Neural progenitor cell (in vitro differentiated cells): ENCODE measurements at regions not wholly inside any gene's neighbourhood (a gene's known extent, or its start where the extent isn't known, plus 50 kb on each side); places are given as distances from the start of the nearest gene placed in this dataset.
A peak's percentile ranks its signal among the peaks of the same experiment; 100 is the strongest.

ENCODE experiments used
- DNase-seq: peaks from one replicate; pipeline ENCODE4 v3.0.0-alpha.2; 2016; ENCODE audit warnings: low spot score
- H2AFZ ChIP-seq: fragments of 200-600 bp; sonication (generic); replicated peaks from 2 replicates; pipeline ENCODE4 v1.6.1; 2016; ENCODE audit warnings: antibody characterized with exemption
- H3F3A ChIP-seq: fragments of 200-600 bp; sonication (generic); 2 replicates; pipeline ENCODE4 v1.6.1; 2016; ENCODE audit warnings: antibody characterized with exemption, low read depth
- H3K27ac ChIP-seq: fragments of 200-600 bp; sonication (generic); 2 replicates; pipeline ENCODE4 v1.5.1; 2016; ENCODE audit warnings: mild to moderate bottlenecking
- H3K27me3 ChIP-seq: fragments of 200-600 bp; sonication (generic); 2 replicates; pipeline ENCODE4 v1.6.1; 2016; ENCODE audit warnings: mild to moderate bottlenecking, moderate library complexity
- H3K36me3 ChIP-seq: fragments of 200-600 bp; sonication (generic); 2 replicates; pipeline ENCODE4 v1.5.1; 2016
- H3K4me1 ChIP-seq: fragments of 200-600 bp; sonication (generic); 2 replicates; pipeline ENCODE4 v1.6.1; 2016; ENCODE audit warnings: mixed run types
- H3K4me2 ChIP-seq: fragments of 200-600 bp; sonication (generic); 2 replicates; pipeline ENCODE4 v1.6.1; 2016
- H3K4me3 ChIP-seq: fragments of 200-600 bp; sonication (generic); 2 replicates; pipeline ENCODE4 v1.5.1; 2016
- H3K79me2 ChIP-seq: fragments of 200-600 bp; sonication (generic); 2 replicates; pipeline ENCODE4 v1.6.1; 2016; ENCODE audit warnings: low read depth
- H3K9ac ChIP-seq: fragments of 200-600 bp; sonication (generic); 2 replicates; pipeline ENCODE4 v1.6.1; 2016
- H3K9me3 ChIP-seq: fragments of 200-600 bp; sonication (generic); 2 replicates; pipeline ENCODE4 v1.5.1; 2016; ENCODE audit warnings: low read depth
- H4K20me1 ChIP-seq: fragments of 200-600 bp; sonication (generic); 2 replicates; pipeline ENCODE4 v1.6.1; 2016; ENCODE audit warnings: low read depth
- H3K27ac Mint-ChIP-seq: 3 replicates; pipeline ENCODE4 v1.8.0; 2021; ENCODE audit warnings: mixed read lengths
- H3K27me3 Mint-ChIP-seq: 2 replicates; pipeline ENCODE4 v1.8.0; 2022; ENCODE audit warnings: low read depth, mild to moderate bottlenecking, inconsistent platforms, moderate library complexity, mixed read lengths; ENCODE audit not compliant: insufficient read depth
- H3K36me3 Mint-ChIP-seq: 3 replicates; pipeline ENCODE4 v1.8.0; 2021; ENCODE audit warnings: mixed read lengths
- H3K4me1 Mint-ChIP-seq: 3 replicates; pipeline ENCODE4 v1.8.0; 2021; ENCODE audit warnings: mixed read lengths
- H3K4me3 Mint-ChIP-seq: 3 replicates; pipeline ENCODE4 v1.8.0; 2021; ENCODE audit warnings: mild to moderate bottlenecking, moderate library complexity, mixed read lengths
- H3K9me3 Mint-ChIP-seq: 3 replicates; pipeline ENCODE4 v1.8.0; 2020; ENCODE audit warnings: mixed read lengths
- CTCF ChIP-seq: fragments of 200-600 bp; sonication (generic); IDR thresholded peaks from 2 replicates; pipeline ENCODE4 v1.5.1; 2017; ENCODE audit warnings: antibody characterized with exemption, mild to moderate bottlenecking
- EZH2 ChIP-seq: fragments of 200-600 bp; sonication (generic); IDR thresholded peaks from 2 replicates; pipeline ENCODE4 v1.6.1; 2017; ENCODE audit warnings: antibody characterized with exemption, mild to moderate bottlenecking, moderate library complexity
- EZH2phosphoT487 ChIP-seq: fragments of 200-600 bp; sonication (generic); IDR thresholded peaks from 2 replicates; pipeline ENCODE4 v1.6.1; 2017; ENCODE audit warnings: antibody characterized with exemption

GRCh38 chr2:236974752-236975151 lies 110.9 kb upstream of the COPS8 start:
- no peaks in the 10 kb centered on the region for H4K20me1 ChIP-seq
- Mint-ChIP-seq H3K4me1 (peaks cover 51% of the 10 kb centered on the region), H3K27me3 (peaks cover 10% of the 10 kb centered on the region), H3K9me3 (peaks cover 3% of the 10 kb centered on the region), H3K36me3 (no peaks in the 10 kb centered on the region), H3K4me3 (no peak overlapping the region), H3K27ac (no peak overlapping the region)
- H3K79me2 ChIP-seq = no peaks in the 10 kb centered on the region
- no peaks in the 10 kb centered on the region for H3K36me3 ChIP-seq
- no peaks in the 10 kb centered on the region for H3K9me3 ChIP-seq
- H3K4me2 ChIP-seq = no peak overlapping the region
- H3F3A ChIP-seq = no peaks in the 10 kb centered on the region
- no peak for DNase-seq
- no peak overlapping the region for H3K27ac ChIP-seq
- TF ChIP-seq EZH2phosphoT487 = no peak
- no peak for TF ChIP-seq EZH2
- no peak for TF ChIP-seq CTCF
- H3K4me3 ChIP-seq = no peak overlapping the region
- H2AFZ ChIP-seq = no peak overlapping the region
- H3K9ac ChIP-seq = no peak overlapping the region
- peaks cover 16% of the 10 kb centered on the region for H3K4me1 ChIP-seq
- H3K27me3 ChIP-seq = no peaks in the 10 kb centered on the region

GRCh38 chr2:236975766-236976165 lies 109.9 kb upstream of the COPS8 start:
- DNase-seq = no peak
- peaks cover 3% of the 10 kb centered on the region for H3K9me3 Mint-ChIP-seq
- H3K27me3 Mint-ChIP-seq = peaks cover 14% of the 10 kb centered on the region
- no peak overlapping the region for H3K27ac Mint-ChIP-seq
- Histone ChIP-seq H2AFZ (no peak overlapping the region), H3K79me2 (no peaks in the 10 kb centered on the region), H3K4me1 (peaks cover 16% of the 10 kb centered on the region), H3K4me2 (no peak overlapping the region), H3F3A (no peaks in the 10 kb centered on the region), H3K27ac (no peak overlapping the region), H3K27me3 (no peaks in the 10 kb centered on the region), H3K4me3 (no peak overlapping the region), H4K20me1 (no peaks in the 10 kb centered on the region), H3K9me3 (no peaks in the 10 kb centered on the region), H3K9ac (no peak overlapping the region), H3K36me3 (no peaks in the 10 kb centered on the region)
- no peaks in the 10 kb centered on the region for H3K36me3 Mint-ChIP-seq
- TF ChIP-seq EZH2phosphoT487 (no peak), CTCF (no peak), EZH2 (no peak)
- peaks cover 49% of the 10 kb centered on the region for H3K4me1 Mint-ChIP-seq
- H3K4me3 Mint-ChIP-seq = no peak overlapping the region

- no peaks in the 10 kb centered on the region for H4K20me1 ChIP-seq
- no peak overlapping the region for H3K4me3 Mint-ChIP-seq
- TF ChIP-seq EZH2phosphoT487 (no peak), CTCF (no peak), EZH2 (no peak)
- H3K4me1 ChIP-seq = peaks cover 14% of the 10 kb centered on the region
- DNase-seq = no peak
- no peaks in the 10 kb centered on the region for H3K79me2 ChIP-seq
- H3K9me3 ChIP-seq = no peaks in the 10 kb centered on the region
- H3K36me3 Mint-ChIP-seq = no peaks in the 10 kb centered on the region
- H3K36me3 ChIP-seq = no peaks in the 10 kb centered on the region
- H3K27me3 Mint-ChIP-seq = peaks cover 14% of the 10 kb centered on the region
- H3K27ac Mint-ChIP-seq = peak overlapping the region; percentile 13
- no peak overlapping the region for H3K9ac ChIP-seq
- H3K27ac ChIP-seq = no peak overlapping the region
- H3K27me3 ChIP-seq = no peaks in the 10 kb centered on the region
- no peaks in the 10 kb centered on the region for H3F3A ChIP-seq
- H3K4me3 ChIP-seq = no peak overlapping the region
- no peak overlapping the region for H2AFZ ChIP-seq
- H3K4me2 ChIP-seq = no peak overlapping the region
- H3K4me1 Mint-ChIP-seq = peaks cover 45% of the 10 kb centered on the region
- peaks cover 3% of the 10 kb centered on the region for H3K9me3 Mint-ChIP-seq
Measured at GRCh38 chr2:236976266-236977062, 109.2 kb upstream of the COPS8 start.
